Femur (tissue), 1 donor: ENCODE measurements at regions not wholly inside any gene's neighbourhood (a gene's known extent, or its start where the extent isn't known, plus 50 kb on each side); places are given as distances from the start of the nearest gene placed in this dataset.

Experiments
- DNase-seq: peaks from one replicate; pipeline ENCODE4 v3.0.0-alpha.2; 2017

- DNase-seq = no peak
Observed at GRCh38 chr19:30154410-30154809, 212.4 kb downstream of the URI1 start.

GRCh38 chr19:30155381-30156200 lies 213.6 kb downstream of the URI1 start:
- DNase-seq = no peak

- no peak for DNase-seq
Observed at GRCh38 chr19:30156646-30157045, 214.6 kb downstream of the URI1 start.

- no peak for DNase-seq
Observed at GRCh38 chr19:30158067-30158892, 213.9 kb upstream of the ZNF536 start.

- no peak for DNase-seq
Observed at GRCh38 chr19:30158893-30159245, 213.3 kb upstream of the ZNF536 start.

GRCh38 chr19:30159636-30160035 lies 212.5 kb upstream of the ZNF536 start:
- DNase-seq = no peak

- no peak for DNase-seq
Observed at GRCh38 chr19:30160426-30160825, 211.8 kb upstream of the ZNF536 start.

- DNase-seq = no peak
Observed at GRCh38 chr19:30161021-30161655, 211.0 kb upstream of the ZNF536 start.

GRCh38 chr19:30161770-30162169 lies 210.4 kb upstream of the ZNF536 start:
- no peak for DNase-seq

GRCh38 chr19:30162718-30163117 lies 209.5 kb upstream of the ZNF536 start:
- DNase-seq = no peak

- DNase-seq = no peak
Observed at GRCh38 chr19:30163663-30164062, 208.5 kb upstream of the ZNF536 start.

GRCh38 chr19:30165228-30165813 lies 206.9 kb upstream of the ZNF536 start:
- no peak for DNase-seq

- no peak for DNase-seq
Observed at GRCh38 chr19:30167206-30167868, 204.8 kb upstream of the ZNF536 start.

- no peak for DNase-seq
Observed at GRCh38 chr19:30167976-30168635, 204.1 kb upstream of the ZNF536 start.

- DNase-seq = no peak
Observed at GRCh38 chr19:30168760-30169159, 203.4 kb upstream of the ZNF536 start.

- DNase-seq = no peak
Observed at GRCh38 chr19:30169196-30169900, 202.8 kb upstream of the ZNF536 start.

- no peak for DNase-seq
Observed at GRCh38 chr19:30170081-30170480, 202.1 kb upstream of the ZNF536 start.

GRCh38 chr19:30170495-30171137 lies 201.6 kb upstream of the ZNF536 start:
- no peak for DNase-seq

GRCh38 chr19:30171138-30171635 lies 201.0 kb upstream of the ZNF536 start:
- DNase-seq = no peak

- DNase-seq = no peak
Observed at GRCh38 chr19:30171795-30172612, 200.2 kb upstream of the ZNF536 start.
